ENCODE measurements at regions not wholly inside any gene's neighbourhood (a gene's known extent, or its start where the extent isn't known, plus 50 kb on each side); places are given as distances from the start of the nearest gene placed in this dataset.

- TF ChIP-seq CTCF (conservative IDR thresholded peaks at IDR 0.05; ENCODE audit: low read length) (no peak), EZH2phosphoT487 (IDR thresholded peaks at IDR 0.05; ENCODE audit: borderline replicate concordance, low read depth, low read length) (no peak)
These were observed 188.5 kb upstream of the PMEPA1 start for GRCh38 chr20:57898332-57898731.

Data from OCI-LY7 (cell line).